ENCODE measurements at regions not wholly inside any gene's neighbourhood (a gene's known extent, or its start where the extent isn't known, plus 50 kb on each side); places are given as distances from the start of the nearest gene placed in this dataset.

- Histone ChIP-seq H3K36me3 (no peaks in the 10 kb centered on the region), H3K9me3 (replicated peaks) (peaks cover 12% of the 10 kb centered on the region), H3K4me1 (replicated peaks) (no peaks in the 10 kb centered on the region), H3K4me3 (no peak overlapping the region), H3K27ac (no peak overlapping the region), H3K27me3 (replicated peaks) (no peaks in the 10 kb centered on the region)
- DNase-seq (ENCODE audit: low read depth in 1 of 2, low spot score in 2 of 2) = no peak
Observed at GRCh38 chr1:5341471-5341870, 650.8 kb downstream of the NPHP4 start.

- Histone ChIP-seq H3K9me3 (replicated peaks) (peaks cover 12% of the 10 kb centered on the region), H3K4me3 (no peak overlapping the region), H3K4me1 (replicated peaks) (no peaks in the 10 kb centered on the region), H3K27ac (no peak overlapping the region), H3K27me3 (replicated peaks) (no peaks in the 10 kb centered on the region), H3K36me3 (no peaks in the 10 kb centered on the region)
- DNase-seq (ENCODE audit: low read depth in 1 of 2, low spot score in 2 of 2) = no peak
Observed at GRCh38 chr1:5340560-5341130, 651.6 kb downstream of the NPHP4 start.

- Histone ChIP-seq H3K27me3 (replicated peaks) (no peaks in the 10 kb centered on the region), H3K4me3 (no peak overlapping the region), H3K27ac (no peak overlapping the region), H3K9me3 (replicated peaks) (peaks cover 8% of the 10 kb centered on the region), H3K36me3 (no peaks in the 10 kb centered on the region), H3K4me1 (replicated peaks) (no peaks in the 10 kb centered on the region)
- no peak for DNase-seq (ENCODE audit: low read depth in 1 of 2, low spot score in 2 of 2)
Observed at GRCh38 chr1:5338466-5338865, 653.8 kb downstream of the NPHP4 start.

GRCh38 chr1:5333291-5333690 is 658.9 kb downstream of the NPHP4 start:
- no peak overlapping the region for H3K27ac ChIP-seq
- H3K9me3 ChIP-seq (replicated peaks) = peaks cover 5% of the 10 kb centered on the region; the same call in 1 of the 2 replicates
- no peak overlapping the region for H3K4me3 ChIP-seq

GRCh38 chr1:5331101-5331500 is 661.1 kb downstream of the NPHP4 start:
- Histone ChIP-seq H3K27me3 (replicated peaks) (no peaks in the 10 kb centered on the region), H3K4me3 (no peak overlapping the region), H3K36me3 (no peaks in the 10 kb centered on the region), H3K9me3 (replicated peaks) (peaks cover 13% of the 10 kb centered on the region), H3K27ac (no peak overlapping the region), H3K4me1 (replicated peaks) (no peaks in the 10 kb centered on the region)
- DNase-seq (ENCODE audit: low read depth in 1 of 2, low spot score in 2 of 2) = no peak

More at GRCh38 chr1:5333291-5333690, 658.9 kb downstream of the NPHP4 start:
- no peaks in the 10 kb centered on the region for H3K27me3 ChIP-seq (replicated peaks)
- no peaks in the 10 kb centered on the region for H3K4me1 ChIP-seq (replicated peaks)
- no peak for DNase-seq (ENCODE audit: low read depth in 1 of 2, low spot score in 2 of 2)
- no peaks in the 10 kb centered on the region for H3K36me3 ChIP-seq

GRCh38 chr1:5329068-5329739 is 663.0 kb downstream of the NPHP4 start:
- H3K27me3 ChIP-seq (replicated peaks) = no peaks in the 10 kb centered on the region
- no peak for DNase-seq (ENCODE audit: low read depth in 1 of 2, low spot score in 2 of 2)
- H3K9me3 ChIP-seq (replicated peaks) = peaks cover 19% of the 10 kb centered on the region
- no peaks in the 10 kb centered on the region for H3K4me1 ChIP-seq (replicated peaks)
- no peak overlapping the region for H3K4me3 ChIP-seq
- H3K36me3 ChIP-seq = no peaks in the 10 kb centered on the region
- no peak overlapping the region for H3K27ac ChIP-seq

GRCh38 chr1:5324883-5325282 is 667.3 kb downstream of the NPHP4 start:
- Histone ChIP-seq H3K4me3 (no peak overlapping the region), H3K9me3 (replicated peaks) (peaks cover 16% of the 10 kb centered on the region), H3K27ac (no peak overlapping the region), H3K27me3 (replicated peaks) (no peaks in the 10 kb centered on the region), H3K36me3 (no peaks in the 10 kb centered on the region), H3K4me1 (replicated peaks) (no peaks in the 10 kb centered on the region)
- no peak for DNase-seq (ENCODE audit: low read depth in 1 of 2, low spot score in 2 of 2)

- no peak overlapping the region for H3K27ac ChIP-seq
- no peak for DNase-seq (ENCODE audit: low read depth in 1 of 2, low spot score in 2 of 2)
- H3K4me1 ChIP-seq (replicated peaks) = no peaks in the 10 kb centered on the region
- H3K36me3 ChIP-seq = no peaks in the 10 kb centered on the region
- H3K4me3 ChIP-seq = no peak overlapping the region
- no peaks in the 10 kb centered on the region for H3K27me3 ChIP-seq (replicated peaks)
- H3K9me3 ChIP-seq (replicated peaks) = peaks cover 6% of the 10 kb centered on the region
Observed at GRCh38 chr1:5318143-5318816, 663.9 kb downstream of the AJAP1 start.

GRCh38 chr1:5317391-5317790 is 663.0 kb downstream of the AJAP1 start:
- Histone ChIP-seq H3K36me3 (no peaks in the 10 kb centered on the region), H3K9me3 (replicated peaks) (peaks cover 8% of the 10 kb centered on the region), H3K4me1 (replicated peaks) (no peaks in the 10 kb centered on the region), H3K4me3 (no peak overlapping the region), H3K27ac (no peak overlapping the region), H3K27me3 (replicated peaks) (no peaks in the 10 kb centered on the region)
- DNase-seq (ENCODE audit: low read depth in 1 of 2, low spot score in 2 of 2) = no peak

- H3K4me3 ChIP-seq = no peak overlapping the region
- DNase-seq (ENCODE audit: low read depth in 1 of 2, low spot score in 2 of 2) = no peak
- H3K27me3 ChIP-seq (replicated peaks) = no peaks in the 10 kb centered on the region
- no peaks in the 10 kb centered on the region for H3K4me1 ChIP-seq (replicated peaks)
- H3K36me3 ChIP-seq = no peaks in the 10 kb centered on the region
- no peak overlapping the region for H3K27ac ChIP-seq
- H3K9me3 ChIP-seq (replicated peaks) = peaks cover 8% of the 10 kb centered on the region
Observed at GRCh38 chr1:5312862-5313261, 658.5 kb downstream of the AJAP1 start.

- Histone ChIP-seq H3K4me3 (no peak overlapping the region), H3K27ac (no peak overlapping the region), H3K4me1 (replicated peaks) (no peaks in the 10 kb centered on the region), H3K9me3 (replicated peaks) (peaks cover 8% of the 10 kb centered on the region), H3K27me3 (replicated peaks) (no peaks in the 10 kb centered on the region), H3K36me3 (no peaks in the 10 kb centered on the region)
- no peak for DNase-seq (ENCODE audit: low read depth in 1 of 2, low spot score in 2 of 2)
Observed at GRCh38 chr1:5312293-5312674, 657.9 kb downstream of the AJAP1 start.

GRCh38 chr1:5311634-5312292 is 657.4 kb downstream of the AJAP1 start:
- no peak for DNase-seq (ENCODE audit: low read depth in 1 of 2, low spot score in 2 of 2)
- Histone ChIP-seq H3K27me3 (replicated peaks) (no peaks in the 10 kb centered on the region), H3K27ac (no peak overlapping the region), H3K4me1 (replicated peaks) (no peaks in the 10 kb centered on the region), H3K36me3 (no peaks in the 10 kb centered on the region), H3K4me3 (no peak overlapping the region), H3K9me3 (replicated peaks) (peaks cover 8% of the 10 kb centered on the region)

- no peak overlapping the region for H3K27ac ChIP-seq
- no peaks in the 10 kb centered on the region for H3K27me3 ChIP-seq (replicated peaks)
- H3K4me1 ChIP-seq (replicated peaks) = no peaks in the 10 kb centered on the region
- no peaks in the 10 kb centered on the region for H3K36me3 ChIP-seq
- no peak for DNase-seq (ENCODE audit: low read depth in 1 of 2, low spot score in 2 of 2)
- peaks cover 8% of the 10 kb centered on the region for H3K9me3 ChIP-seq (replicated peaks)
- no peak overlapping the region for H3K4me3 ChIP-seq
Observed at GRCh38 chr1:5311147-5311546, 656.7 kb downstream of the AJAP1 start.

GRCh38 chr1:5308249-5308648 is 653.8 kb downstream of the AJAP1 start:
- peaks cover 8% of the 10 kb centered on the region for H3K9me3 ChIP-seq (replicated peaks)
- no peaks in the 10 kb centered on the region for H3K36me3 ChIP-seq
- no peaks in the 10 kb centered on the region for H3K27me3 ChIP-seq (replicated peaks)
- H3K4me3 ChIP-seq = no peak overlapping the region
- no peaks in the 10 kb centered on the region for H3K4me1 ChIP-seq (replicated peaks)
- DNase-seq (ENCODE audit: low read depth in 1 of 2, low spot score in 2 of 2) = no peak
- no peak overlapping the region for H3K27ac ChIP-seq
